ENCODE measurements at regions not wholly inside any gene's neighbourhood (a gene's known extent, or its start where the extent isn't known, plus 50 kb on each side); places are given as distances from the start of the nearest gene placed in this dataset.
A peak's percentile ranks its signal among the peaks of the same experiment; 100 is the strongest.
"Not testable (repeated sequence)": the region's sequence is repeated elsewhere in the genome, so short reads cannot be mapped to it uniquely, and the experiment has no call there.

- no peak for TF ChIP-seq CTCF (conservative IDR thresholded peaks at IDR 0.05; ENCODE audit: low read depth, low read length)
These were observed 369.9 kb upstream of the NRP1 start for GRCh38 chr10:33704214-33704830.

GRCh38 chr10:33703501-33704213 is 369.2 kb upstream of the NRP1 start:
- H3K4me3 ChIP-seq (ENCODE audit: low read length), result no peak overlapping the region
- no peak for TF ChIP-seq CTCF (conservative IDR thresholded peaks at IDR 0.05; ENCODE audit: low read depth, low read length)
- DNase-seq (ENCODE audit: low read depth), result no peak

More at GRCh38 chr10:33704214-33704830, 369.9 kb upstream of the NRP1 start:
- DNase-seq (ENCODE audit: low read depth), result no peak
- no peak overlapping the region for H3K4me3 ChIP-seq (ENCODE audit: low read length)

- TF ChIP-seq CTCF (conservative IDR thresholded peaks at IDR 0.05; ENCODE audit: low read depth, low read length), result no peak
- no peak overlapping the region for H3K4me3 ChIP-seq (ENCODE audit: low read length)
- DNase-seq (ENCODE audit: low read depth), result peak; percentile 19
These were observed 363.6 kb upstream of the NRP1 start for GRCh38 chr10:33698033-33698432.

- no peak for TF ChIP-seq CTCF (conservative IDR thresholded peaks at IDR 0.05; ENCODE audit: low read depth, low read length)
- DNase-seq (ENCODE audit: low read depth), result no peak
- no peak overlapping the region for H3K4me3 ChIP-seq (ENCODE audit: low read length)
These were observed 362.5 kb upstream of the NRP1 start for GRCh38 chr10:33697016-33697415.

GRCh38 chr10:33695536-33695935 is 361.1 kb upstream of the NRP1 start:
- no peak for TF ChIP-seq CTCF (conservative IDR thresholded peaks at IDR 0.05; ENCODE audit: low read depth, low read length)
- H3K4me3 ChIP-seq (ENCODE audit: low read length), result no peak overlapping the region
- DNase-seq (ENCODE audit: low read depth), result no peak

GRCh38 chr10:33690536-33690935 is 356.1 kb upstream of the NRP1 start:
- H3K4me3 ChIP-seq (ENCODE audit: low read length); DNase-seq (ENCODE audit: low read depth): not testable (repeated sequence)

GRCh38 chr10:33688506-33688905 is 354.0 kb upstream of the NRP1 start:
- H3K4me3 ChIP-seq (ENCODE audit: low read length), result no peak overlapping the region

More at GRCh38 chr10:33688506-33688905, 354.0 kb upstream of the NRP1 start:
- TF ChIP-seq CTCF (conservative IDR thresholded peaks at IDR 0.05; ENCODE audit: low read depth, low read length), result no peak
- DNase-seq (ENCODE audit: low read depth), result no peak
